ENCODE measurements at regions not wholly inside any gene's neighbourhood (a gene's known extent, or its start where the extent isn't known, plus 50 kb on each side); places are given as distances from the start of the nearest gene placed in this dataset.

DNA sequence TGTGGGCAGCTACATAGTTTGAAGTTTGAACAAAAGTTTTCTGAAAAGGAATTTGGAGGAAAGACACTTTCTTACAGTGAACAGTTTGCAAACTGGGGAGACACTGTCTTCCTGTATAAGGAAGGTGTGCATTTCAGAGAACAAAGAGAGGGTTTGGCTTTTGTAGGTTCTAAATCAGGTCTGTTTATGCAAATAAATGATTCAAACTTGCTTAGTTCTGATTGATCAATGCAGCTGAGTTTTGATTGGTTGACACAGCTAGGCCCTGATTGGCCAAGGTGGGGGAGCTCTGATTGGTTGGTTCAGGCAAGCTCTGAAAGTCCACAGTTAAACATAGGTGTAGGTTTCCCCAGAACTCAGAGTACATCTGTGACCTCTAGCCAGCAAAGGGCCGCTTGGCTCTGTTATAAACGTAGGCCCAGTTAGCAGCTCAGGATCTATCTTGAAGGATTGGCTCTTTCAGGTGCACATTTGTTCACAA is 63.0 kb upstream of the ENPP6 start:
- Histone ChIP-seq H3K36me3 (ENCODE audit: control insufficient read depth in 2 of 4, insufficient read depth in 4 of 4, low read length in 3 of 4) (no peaks in the 10 kb centered on the region), H2AFZ (ENCODE audit: low read length) (no peak overlapping the region), H3K18ac (ENCODE audit: extremely low read depth, low read length) (no peak overlapping the region), H3K23ac (ENCODE audit: insufficient read length) (no peak overlapping the region), H3K4me2 (ENCODE audit: insufficient read depth in 1 of 2, low read depth in 2 of 2, low read length in 2 of 2) (no peak overlapping the region), H2AK5ac (ENCODE audit: low read depth, low read length) (no peak overlapping the region), H2BK20ac (ENCODE audit: low read length) (no peak overlapping the region), H4K20me1 (replicated peaks in 1 of 2; ENCODE audit: control insufficient read depth in 1 of 2, insufficient read depth in 2 of 2, low read length in 2 of 2) (no peaks in the 10 kb centered on the region), H2BK12ac (ENCODE audit: low read depth, low read length) (no peak overlapping the region), H2BK5ac (ENCODE audit: low read depth, low read length) (no peak overlapping the region), H3K9ac (replicated peaks in 1 of 4; ENCODE audit: extremely low read depth in 1 of 4, low read depth in 3 of 4, low read length in 3 of 4) (no peak overlapping the region), H3K79me2 (ENCODE audit: control insufficient read depth in 1 of 2, insufficient read depth in 2 of 2, low read length in 2 of 2) (no peaks in the 10 kb centered on the region), H3K9me3 (ENCODE audit: insufficient read depth in 2 of 2, low read depth in 1 of 2, low read length in 1 of 2) (peaks cover 12 to 17% of the 10 kb centered on the region in 2 experiments), H3K23me2 (ENCODE audit: low read depth, low read length) (no peaks in the 10 kb centered on the region), H3K79me1 (ENCODE audit: low read depth, low read length) (no peaks in the 10 kb centered on the region), H2BK120ac (replicated peaks; ENCODE audit: low read depth, low read length) (no peak overlapping the region), H3K14ac (ENCODE audit: insufficient read length) (no peak overlapping the region), H3K4me1 (replicated peaks in 1 of 4; ENCODE audit: control insufficient read depth in 3 of 4, insufficient read depth in 4 of 4, low read length in 3 of 4) (no peaks in the 10 kb centered on the region), H4K5ac (ENCODE audit: insufficient read length, low read depth, low read length) (no peak overlapping the region), H3K27me3 (replicated peaks in 1 of 4; ENCODE audit: control insufficient read depth in 3 of 4, extremely low read depth in 1 of 4, insufficient read depth in 3 of 4, low read length in 3 of 4) (no peaks in the 10 kb centered on the region), H4K8ac (ENCODE audit: extremely low read depth, insufficient read depth, low read length) (no peak overlapping the region), H4K91ac (replicated peaks; ENCODE audit: insufficient read length, low read length) (no peak overlapping the region), H3K27ac (ENCODE audit: low read depth, low read length) (no peak overlapping the region), H2BK15ac (ENCODE audit: low read length) (no peak overlapping the region), H3K56ac (replicated peaks; ENCODE audit: insufficient read length, low read depth, low read length) (no peak overlapping the region), H3K4ac (replicated peaks; ENCODE audit: insufficient read length, low read depth, low read length) (no peak overlapping the region), H3K4me3 (ENCODE audit: extremely low read depth in 1 of 4, insufficient read depth in 2 of 4, low read depth in 3 of 4, low read length in 4 of 4) (no peak overlapping the region)
- ChIA-PET CTCF (ENCODE audit: partially characterized antibody) (interaction anchor here (0.6 to 2.0 kb wide), 6 partner anchors 11 to 195 kb away, joined by 3 to 8 read pairs (median 4); no protein-coding TSS in a partner anchor), POLR2A (ENCODE audit: partially characterized antibody) (no interaction called here)
- FAIRE-seq (no peak), DNase-seq (ENCODE audit: low read depth in 1 of 2, low spot score in 2 of 2) (no peak)
- WGBS, 2 experiments (ENCODE audit: extremely low coverage in 1 of 2, insufficient coverage in 1 of 2, insufficient read length in 1 of 2, insufficient replicate concordance in 2 of 2, low coverage in 1 of 2, low lambda C conversion rate in 2 of 2, missing lambda C conversion rate in 1 of 2) = 88% methylated on average over 2 of the region's 2 CpGs; no CpG with 5 or more reads in 1 of the 2 experiments
- TF ChIP-seq, protein P1, sequence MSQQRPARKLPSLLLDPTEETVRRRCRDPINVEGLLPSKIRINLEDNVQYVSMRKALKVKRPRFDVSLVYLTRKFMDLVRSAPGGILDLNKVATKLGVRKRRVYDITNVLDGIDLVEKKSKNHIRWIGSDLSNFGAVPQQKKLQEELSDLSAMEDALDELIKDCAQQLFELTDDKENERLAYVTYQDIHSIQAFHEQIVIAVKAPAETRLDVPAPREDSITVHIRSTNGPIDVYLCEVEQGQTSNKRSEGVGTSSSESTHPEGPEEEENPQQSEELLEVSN (IDR thresholded peaks at IDR 0.05) = no peak
- no peak for TF ChIP-seq BRCA1 (IDR thresholded peaks at IDR 0.05; ENCODE audit: low read depth, low read length)
- TF ChIP-seq CBX5 (IDR thresholded peaks at IDR 0.05; ENCODE audit: low read depth, low read length) = no peak
- TF ChIP-seq SIX5 (IDR thresholded peaks at IDR 0.05; ENCODE audit: low read depth, low read length) = no peak
- TF ChIP-seq ZNF274 (IDR thresholded peaks at IDR 0.05; ENCODE audit: borderline replicate concordance, extremely low read depth, low read length) = no peak
- no peak for TF ChIP-seq CHD1 (IDR thresholded peaks at IDR 0.05; ENCODE audit: low read depth, low read length)
- TF ChIP-seq POLR2AphosphoS5 (IDR thresholded peaks at IDR 0.05; ENCODE audit: low read depth, low read length) = no peak
- TF ChIP-seq ASH2L (IDR thresholded peaks at IDR 0.05; ENCODE audit: low read length) = no peak
- no peak for TF ChIP-seq MAFK (IDR thresholded peaks at IDR 0.05; ENCODE audit: low read depth, low read length)
- TF ChIP-seq BACH1 (IDR thresholded peaks at IDR 0.05; ENCODE audit: low read length) = no peak
- no peak for TF ChIP-seq TCF12 (IDR thresholded peaks at IDR 0.05; ENCODE audit: low read depth, low read length)
- no peak for TF ChIP-seq SRF (IDR thresholded peaks at IDR 0.05; ENCODE audit: low read depth, low read length)
- TF ChIP-seq, protein P2, sequence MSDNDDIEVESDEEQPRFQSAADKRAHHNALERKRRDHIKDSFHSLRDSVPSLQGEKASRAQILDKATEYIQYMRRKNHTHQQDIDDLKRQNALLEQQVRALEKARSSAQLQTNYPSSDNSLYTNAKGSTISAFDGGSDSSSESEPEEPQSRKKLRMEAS (IDR thresholded peaks at IDR 0.05) = no peak
- TF ChIP-seq JUND (IDR thresholded peaks at IDR 0.05; ENCODE audit: low read length) = no peak
- no peak for TF ChIP-seq POLR2A (IDR thresholded peaks at IDR 0.05; ENCODE audit: control extremely low read depth in 1 of 2, low read depth in 2 of 2, low read length in 2 of 2)
- no peak for TF ChIP-seq KDM5A (IDR thresholded peaks at IDR 0.05; ENCODE audit: low read length)
- TF ChIP-seq SP1 (IDR thresholded peaks at IDR 0.05; ENCODE audit: low read depth, low read length) = no peak
